ENCODE measurements at regions not wholly inside any gene's neighbourhood (a gene's known extent, or its start where the extent isn't known, plus 50 kb on each side); places are given as distances from the start of the nearest gene placed in this dataset.

GRCh38 chr18:61690418-61691138 is 202.2 kb downstream of the RNF152 start:
- 75% methylated on average over 5 of the region's 5 CpGs for WGBS

GRCh38 chr18:61687317-61687716 is 205.5 kb downstream of the RNF152 start:
- Histone ChIP-seq H3K4me1 (no peaks in the 10 kb centered on the region), H3K4me3 (no peak overlapping the region), H3K27ac (no peak overlapping the region), H3K36me3 (no peaks in the 10 kb centered on the region), H3K27me3 (no peaks in the 10 kb centered on the region), H3K9me3 (no peaks in the 10 kb centered on the region)
- no peak for TF ChIP-seq POLR2A (IDR thresholded peaks at IDR 0.05)
- TF ChIP-seq POLR2AphosphoS5 (IDR thresholded peaks at IDR 0.05), result no peak
- no peak for TF ChIP-seq CTCF (IDR thresholded peaks at IDR 0.05)
- TF ChIP-seq EP300 (IDR thresholded peaks at IDR 0.05), result no peak
- DNase-seq (ENCODE audit: low spot score in 2 of 2), result no peak
- WGBS, result 87% methylated on average over 8 of the region's 8 CpGs

More at GRCh38 chr18:61690418-61691138, 202.2 kb downstream of the RNF152 start:
- Histone ChIP-seq H3K4me1 (no peaks in the 10 kb centered on the region), H3K27me3 (no peaks in the 10 kb centered on the region), H3K36me3 (no peaks in the 10 kb centered on the region), H3K4me3 (no peak overlapping the region), H3K9me3 (no peaks in the 10 kb centered on the region), H3K27ac (no peak overlapping the region)
- no peak for DNase-seq (ENCODE audit: low spot score in 2 of 2)
- no peak for TF ChIP-seq CTCF (IDR thresholded peaks at IDR 0.05)

GRCh38 chr18:61683856-61684255 is 209.0 kb downstream of the RNF152 start:
- H3K27me3 ChIP-seq, result no peaks in the 10 kb centered on the region
- H3K9me3 ChIP-seq, result peaks cover 10% of the 10 kb centered on the region
- no peak for TF ChIP-seq CTCF (IDR thresholded peaks at IDR 0.05)
- no peak for TF ChIP-seq POLR2AphosphoS5 (IDR thresholded peaks at IDR 0.05)
- TF ChIP-seq EP300 (IDR thresholded peaks at IDR 0.05), result no peak
- no peak for TF ChIP-seq POLR2A (IDR thresholded peaks at IDR 0.05)
- no peak overlapping the region for H3K27ac ChIP-seq
- H3K36me3 ChIP-seq, result no peaks in the 10 kb centered on the region
- no peaks in the 10 kb centered on the region for H3K4me1 ChIP-seq
- no peak for DNase-seq (ENCODE audit: low spot score in 2 of 2)
- H3K4me3 ChIP-seq, result no peak overlapping the region
- 85% methylated on average over 2 of the region's 2 CpGs for WGBS

- Histone ChIP-seq H3K9me3 (peaks cover 12% of the 10 kb centered on the region), H3K27me3 (no peaks in the 10 kb centered on the region), H3K27ac (no peak overlapping the region), H3K36me3 (no peaks in the 10 kb centered on the region), H3K4me1 (no peaks in the 10 kb centered on the region), H3K4me3 (no peak overlapping the region)
- TF ChIP-seq CTCF (IDR thresholded peaks at IDR 0.05) (no peak), EP300 (IDR thresholded peaks at IDR 0.05) (no peak), POLR2AphosphoS5 (IDR thresholded peaks at IDR 0.05) (no peak), POLR2A (IDR thresholded peaks at IDR 0.05) (no peak)
- DNase-seq (ENCODE audit: low spot score in 2 of 2), result no peak
- 77% methylated on average over 2 of the region's 2 CpGs for WGBS
Observed at GRCh38 chr18:61681065-61681464, 211.7 kb downstream of the RNF152 start.

- DNase-seq (ENCODE audit: low spot score in 2 of 2), result no peak
- peaks cover 12% of the 10 kb centered on the region for H3K9me3 ChIP-seq
- no peaks in the 10 kb centered on the region for H3K27me3 ChIP-seq
- H3K4me1 ChIP-seq, result no peaks in the 10 kb centered on the region
- no peak overlapping the region for H3K27ac ChIP-seq
- WGBS, result 91% methylated on average over 3 of the region's 3 CpGs
- TF ChIP-seq EP300 (IDR thresholded peaks at IDR 0.05) (no peak), POLR2A (IDR thresholded peaks at IDR 0.05) (no peak), CTCF (IDR thresholded peaks at IDR 0.05) (no peak), POLR2AphosphoS5 (IDR thresholded peaks at IDR 0.05) (no peak)
- H3K36me3 ChIP-seq, result no peaks in the 10 kb centered on the region
- no peak overlapping the region for H3K4me3 ChIP-seq
Observed at GRCh38 chr18:61679836-61680235, 213.0 kb downstream of the RNF152 start.
